ENCODE measurements at regions not wholly inside any gene's neighbourhood (a gene's known extent, or its start where the extent isn't known, plus 50 kb on each side); places are given as distances from the start of the nearest gene placed in this dataset.
"Not testable (repeated sequence)": the region's sequence is repeated elsewhere in the genome, so short reads cannot be mapped to it uniquely, and the experiment has no call there.

GRCh38 chr16:59339871-59340270, 605.8 kb upstream of the GOT2 start:
- ChIA-PET CTCF (interaction anchor here (0.8 kb wide), 1 partner anchor 13 kb away, joined by 3 read pairs; no protein-coding TSS in a partner anchor), POLR2A (no interaction called here)
- TF ChIP-seq CTCF (IDR thresholded peaks at IDR 0.05; ENCODE audit: unreplicated experiment), result no peak
- intact Hi-C loops (cut with micrococcal nuclease), result no loop called here
- BruUV-seq (replicated peaks), result no TSS peak
- no peaks in the 10 kb centered on the region for H3K27me3 Mint-ChIP-seq (ENCODE audit: insufficient read depth, unreplicated experiment)
- no peaks in the 10 kb centered on the region for H3K36me3 Mint-ChIP-seq (ENCODE audit: insufficient read depth, unreplicated experiment)
- DNase-seq (ENCODE audit: unreplicated experiment), result no peak
- H3K4me1 Mint-ChIP-seq (ENCODE audit: insufficient read depth, unreplicated experiment), result no peaks in the 10 kb centered on the region
- no peak overlapping the region for H3K27ac Mint-ChIP-seq (ENCODE audit: low read depth, unreplicated experiment)
- no peaks in the 10 kb centered on the region for H3K9me3 Mint-ChIP-seq (ENCODE audit: unreplicated experiment)
- H3K4me3 Mint-ChIP-seq (ENCODE audit: unreplicated experiment), result no peak overlapping the region

GRCh38 chr16:59336136-59336695, 602.1 kb upstream of the GOT2 start:
- Mint-ChIP-seq H3K4me3 (ENCODE audit: unreplicated experiment) (no peak overlapping the region), H3K27me3 (ENCODE audit: insufficient read depth, unreplicated experiment) (no peaks in the 10 kb centered on the region), H3K36me3 (ENCODE audit: insufficient read depth, unreplicated experiment) (no peaks in the 10 kb centered on the region), H3K4me1 (ENCODE audit: insufficient read depth, unreplicated experiment) (no peaks in the 10 kb centered on the region), H3K27ac (ENCODE audit: low read depth, unreplicated experiment) (no peak overlapping the region), H3K9me3 (ENCODE audit: unreplicated experiment) (peaks cover 7% of the 10 kb centered on the region)
- no peak for TF ChIP-seq CTCF (IDR thresholded peaks at IDR 0.05; ENCODE audit: unreplicated experiment)
- intact Hi-C loops (cut with micrococcal nuclease), result no loop called here
- ChIA-PET CTCF (no interaction called here), POLR2A (no interaction called here)
- no TSS peak for BruUV-seq (replicated peaks)
- DNase-seq (ENCODE audit: unreplicated experiment), result no peak

DNA sequence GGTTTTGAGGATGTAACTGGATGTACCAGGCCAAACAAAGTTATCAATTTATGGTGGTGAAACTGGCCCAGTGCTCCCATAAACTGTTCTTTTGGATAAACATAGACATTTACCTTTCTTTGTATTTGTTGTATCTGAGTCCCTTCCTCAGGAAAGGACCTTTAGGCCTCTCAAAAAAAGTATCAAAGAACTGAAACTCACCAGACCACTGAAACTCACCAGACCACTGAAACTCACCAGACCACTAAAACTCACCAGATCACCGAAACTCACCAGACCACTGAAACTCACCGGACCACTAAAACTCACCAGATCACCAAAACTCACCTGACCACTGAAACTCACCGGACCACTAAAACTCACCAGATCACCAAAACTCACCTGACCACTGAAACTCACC, 597.6 kb upstream of the GOT2 start:
- POLR2A ChIA-PET; H3K27ac Mint-ChIP-seq (ENCODE audit: low read depth, unreplicated experiment); H3K4me3 Mint-ChIP-seq (ENCODE audit: unreplicated experiment); DNase-seq (ENCODE audit: unreplicated experiment); H3K9me3 Mint-ChIP-seq (ENCODE audit: unreplicated experiment); H3K4me1 Mint-ChIP-seq (ENCODE audit: insufficient read depth, unreplicated experiment); BruUV-seq (replicated peaks); H3K36me3 Mint-ChIP-seq (ENCODE audit: insufficient read depth, unreplicated experiment); CTCF ChIA-PET; intact Hi-C loops (cut with micrococcal nuclease); H3K27me3 Mint-ChIP-seq (ENCODE audit: insufficient read depth, unreplicated experiment): not testable (repeated sequence)

GRCh38 chr16:59330019-59330670, 596.0 kb upstream of the GOT2 start:
- ChIA-PET POLR2A (no interaction called here), CTCF (interaction anchor here (0.7 kb wide), 1 partner anchor 211 kb away, joined by 4 read pairs; no protein-coding TSS in a partner anchor)
- no peaks in the 10 kb centered on the region for H3K36me3 Mint-ChIP-seq (ENCODE audit: insufficient read depth, unreplicated experiment)
- H3K27ac Mint-ChIP-seq (ENCODE audit: low read depth, unreplicated experiment), result no peak overlapping the region
- no TSS peak for BruUV-seq (replicated peaks)
- DNase-seq (ENCODE audit: unreplicated experiment), result no peak
- no peaks in the 10 kb centered on the region for H3K4me1 Mint-ChIP-seq (ENCODE audit: insufficient read depth, unreplicated experiment)
- H3K4me3 Mint-ChIP-seq (ENCODE audit: unreplicated experiment), result no peak overlapping the region
- intact Hi-C loops (cut with micrococcal nuclease), result no loop called here
- no peaks in the 10 kb centered on the region for H3K27me3 Mint-ChIP-seq (ENCODE audit: insufficient read depth, unreplicated experiment)
- TF ChIP-seq CTCF (IDR thresholded peaks at IDR 0.05; ENCODE audit: unreplicated experiment), result no peak
- H3K9me3 Mint-ChIP-seq (ENCODE audit: unreplicated experiment), result peaks cover 7% of the 10 kb centered on the region
